Upper lobe of right lung (tissue), 1 donor: ENCODE measurements at regions not wholly inside any gene's neighbourhood (a gene's known extent, or its start where the extent isn't known, plus 50 kb on each side); places are given as distances from the start of the nearest gene placed in this dataset.
"Not testable (repeated sequence)": the region's sequence is repeated elsewhere in the genome, so short reads cannot be mapped to it uniquely, and the experiment has no call there.

Experiments
- ATAC-seq: fragments of 200-7000 bp; cut with Tn5 transposase; one replicate; pipeline ENCODE4 v1.9.1; 2020; ENCODE audit warnings: mild to moderate bottlenecking, moderate library complexity
- DNase-seq: peaks from one replicate; pipeline ENCODE4 v3.0.0-alpha.2; 2020
- H3K27ac ChIP-seq: fragments of 200-600 bp; one replicate; pipeline ENCODE4 v1.8.0; 2022
- H3K27me3 ChIP-seq: fragments of 200-600 bp; one replicate; pipeline ENCODE4 v1.8.0; 2022; ENCODE audit warnings: mild to moderate bottlenecking
- H3K36me3 ChIP-seq: fragments of 200-600 bp; one replicate; pipeline ENCODE4 v1.8.0; 2022
- H3K4me1 ChIP-seq: fragments of 200-600 bp; one replicate; pipeline ENCODE4 v1.8.0; 2022
- H3K4me3 ChIP-seq: fragments of 200-600 bp; one replicate; pipeline ENCODE4 v1.8.0; 2022; ENCODE audit warnings: mild to moderate bottlenecking
- H3K9me3 ChIP-seq: fragments of 200-600 bp; one replicate; pipeline ENCODE4 v1.8.0; 2022
- intact Hi-C: fragments of 100-400 bp; cut with DNase I; formaldehyde crosslinking; loops from one replicate; pipeline ENCODE4 v1.11.0; 2022
- TF ChIP-seq, protein P1 (sequence below): fragments of 200-600 bp; IDR thresholded peaks from one replicate; pipeline ENCODE4 v1.8.0; 2022; ENCODE audit warnings: antibody characterized with exemption
- donor health status: DM: no; HTN: yes; CAD: no; lungs with severe emphysema.

DNA sequence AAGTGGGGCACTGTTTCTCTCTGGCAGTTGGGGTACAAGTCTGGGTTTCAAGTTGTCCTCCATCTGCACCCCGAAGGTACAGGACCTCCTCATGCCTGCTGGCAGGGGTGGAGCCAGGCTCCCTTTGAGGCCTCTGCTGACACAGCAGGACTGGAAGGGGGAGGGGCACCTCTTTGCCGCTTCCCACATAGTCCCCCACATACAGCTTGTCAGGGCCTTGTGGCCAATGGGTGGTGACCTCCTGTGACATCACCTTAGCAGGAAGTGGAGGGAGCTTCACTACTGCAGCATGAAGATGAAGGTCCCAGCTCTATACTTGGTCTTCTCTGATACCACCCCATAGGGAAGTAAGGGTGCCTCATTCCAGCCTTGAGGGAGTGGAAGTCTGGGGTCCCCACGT lies 167.8 kb downstream of the RAMP3 start:
- Histone ChIP-seq H3K36me3 (no peaks in the 10 kb centered on the region), H3K9me3 (no peaks in the 10 kb centered on the region), H3K4me3 (no peak overlapping the region), H3K4me1 (no peaks in the 10 kb centered on the region), H3K27ac (no peak overlapping the region), H3K27me3 (no peaks in the 10 kb centered on the region)
- intact Hi-C loops = no loop called here
- no peak for ATAC-seq
- TF ChIP-seq, protein P1, sequence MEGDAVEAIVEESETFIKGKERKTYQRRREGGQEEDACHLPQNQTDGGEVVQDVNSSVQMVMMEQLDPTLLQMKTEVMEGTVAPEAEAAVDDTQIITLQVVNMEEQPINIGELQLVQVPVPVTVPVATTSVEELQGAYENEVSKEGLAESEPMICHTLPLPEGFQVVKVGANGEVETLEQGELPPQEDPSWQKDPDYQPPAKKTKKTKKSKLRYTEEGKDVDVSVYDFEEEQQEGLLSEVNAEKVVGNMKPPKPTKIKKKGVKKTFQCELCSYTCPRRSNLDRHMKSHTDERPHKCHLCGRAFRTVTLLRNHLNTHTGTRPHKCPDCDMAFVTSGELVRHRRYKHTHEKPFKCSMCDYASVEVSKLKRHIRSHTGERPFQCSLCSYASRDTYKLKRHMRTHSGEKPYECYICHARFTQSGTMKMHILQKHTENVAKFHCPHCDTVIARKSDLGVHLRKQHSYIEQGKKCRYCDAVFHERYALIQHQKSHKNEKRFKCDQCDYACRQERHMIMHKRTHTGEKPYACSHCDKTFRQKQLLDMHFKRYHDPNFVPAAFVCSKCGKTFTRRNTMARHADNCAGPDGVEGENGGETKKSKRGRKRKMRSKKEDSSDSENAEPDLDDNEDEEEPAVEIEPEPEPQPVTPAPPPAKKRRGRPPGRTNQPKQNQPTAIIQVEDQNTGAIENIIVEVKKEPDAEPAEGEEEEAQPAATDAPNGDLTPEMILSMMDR = no peak
- no peak for DNase-seq

DNA sequence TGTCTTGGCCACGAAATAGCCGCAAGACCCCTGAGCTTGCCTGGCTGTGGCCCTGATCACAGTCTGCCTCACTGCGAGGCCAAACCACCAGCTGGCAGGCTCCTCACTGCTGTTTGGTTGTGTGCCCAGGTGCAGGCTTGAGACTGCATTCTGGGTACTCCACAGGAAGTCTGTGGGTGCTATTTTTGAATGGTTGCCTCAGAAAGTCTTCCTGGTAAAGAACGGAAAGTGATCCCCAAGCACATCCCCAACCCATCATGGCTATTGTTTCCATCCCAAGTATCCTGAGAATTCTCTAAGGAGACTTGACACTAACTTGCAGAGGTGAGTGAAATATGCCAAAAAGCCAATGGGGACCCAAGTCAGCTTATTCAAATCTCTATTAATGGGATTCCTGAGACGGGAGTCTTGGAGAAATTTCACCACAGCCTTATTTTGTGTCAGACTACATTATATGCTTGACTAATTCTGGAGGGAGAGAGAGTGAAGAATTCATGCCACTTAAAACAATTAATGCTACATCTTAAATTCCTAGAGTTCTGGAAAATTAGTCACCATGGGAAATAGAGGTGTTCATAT lies 170.9 kb downstream of the RAMP3 start:
- Histone ChIP-seq H3K9me3 (no peaks in the 10 kb centered on the region), H3K4me1 (no peaks in the 10 kb centered on the region), H3K36me3 (no peaks in the 10 kb centered on the region), H3K27ac (no peak overlapping the region), H3K27me3 (no peaks in the 10 kb centered on the region), H3K4me3 (no peak overlapping the region)
- ATAC-seq = no peak
- TF ChIP-seq, protein P1 = no peak
- DNase-seq = no peak
- intact Hi-C loops = no loop called here

- intact Hi-C loops = no loop called here
- DNase-seq (no peak), ATAC-seq (no peak)
- Histone ChIP-seq H3K27ac (no peak overlapping the region), H3K4me3 (no peak overlapping the region), H3K27me3 (no peaks in the 10 kb centered on the region), H3K4me1 (no peaks in the 10 kb centered on the region), H3K36me3 (no peaks in the 10 kb centered on the region), H3K9me3 (no peaks in the 10 kb centered on the region)
- TF ChIP-seq, protein P1 = no peak
Measured at GRCh38 chr7:45331563-45331962, 174.0 kb downstream of the RAMP3 start.

DNA sequence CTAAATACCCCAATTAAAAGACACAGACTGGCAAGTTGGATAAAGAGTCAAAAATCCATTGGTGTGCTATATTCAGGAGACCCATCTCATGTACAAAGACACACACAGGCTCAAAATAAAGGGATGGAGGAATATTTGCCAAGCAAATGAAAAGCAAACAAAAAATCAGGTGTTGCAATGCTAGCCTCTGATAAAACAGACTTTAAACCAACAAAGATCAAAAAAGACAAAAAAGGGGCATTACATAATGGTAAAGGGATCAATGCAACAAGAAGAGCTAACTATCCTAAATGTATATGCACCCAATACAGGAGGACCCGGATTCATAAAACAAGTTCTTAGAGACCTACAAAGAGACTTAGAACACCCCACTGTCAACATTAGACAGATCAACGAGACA lies 177.4 kb downstream of the RAMP3 start:
- ATAC-seq, H3K27me3 ChIP-seq, DNase-seq, H3K27ac ChIP-seq, H3K36me3 ChIP-seq, intact Hi-C loops, H3K4me3 ChIP-seq, H3K4me1 ChIP-seq, H3K9me3 ChIP-seq: not testable (repeated sequence)

- Histone ChIP-seq H3K9me3 (no peaks in the 10 kb centered on the region), H3K27ac (no peak overlapping the region), H3K4me1 (no peaks in the 10 kb centered on the region), H3K36me3 (no peaks in the 10 kb centered on the region), H3K4me3 (no peak overlapping the region), H3K27me3 (no peaks in the 10 kb centered on the region)
- intact Hi-C loops = no loop called here
- TF ChIP-seq, protein P1 = no peak
- ATAC-seq (no peak), DNase-seq (no peak)
Measured at GRCh38 chr7:45342236-45342635, 184.6 kb downstream of the RAMP3 start.

- Histone ChIP-seq H3K27ac (no peak overlapping the region), H3K27me3 (no peaks in the 10 kb centered on the region), H3K36me3 (no peaks in the 10 kb centered on the region), H3K9me3 (no peaks in the 10 kb centered on the region), H3K4me3 (no peak overlapping the region), H3K4me1 (no peaks in the 10 kb centered on the region)
- DNase-seq (no peak), ATAC-seq (no peak)
- TF ChIP-seq, protein P1 = no peak
- intact Hi-C loops = no loop called here
Measured at GRCh38 chr7:45343746-45344145, 186.2 kb downstream of the RAMP3 start.
